ENCODE measurements at regions not wholly inside any gene's neighbourhood (a gene's known extent, or its start where the extent isn't known, plus 50 kb on each side); places are given as distances from the start of the nearest gene placed in this dataset.

GRCh38 chrX:120790118-120790517, 85.5 kb downstream of the CT47B1 start:
- TF ChIP-seq CTCF (IDR thresholded peaks at IDR 0.05): peak; percentile 50 to 72 (median 66)
- TF ChIP-seq POLR2A (IDR thresholded peaks at IDR 0.05): no peak

All from esophagus squamous epithelium (tissue), 4 donors.